ENCODE measurements at regions not wholly inside any gene's neighbourhood (a gene's known extent, or its start where the extent isn't known, plus 50 kb on each side); places are given as distances from the start of the nearest gene placed in this dataset.
A peak's percentile ranks its signal among the peaks of the same experiment; 100 is the strongest.
"Not testable (repeated sequence)": the region's sequence is repeated elsewhere in the genome, so short reads cannot be mapped to it uniquely, and the experiment has no call there.

DNA sequence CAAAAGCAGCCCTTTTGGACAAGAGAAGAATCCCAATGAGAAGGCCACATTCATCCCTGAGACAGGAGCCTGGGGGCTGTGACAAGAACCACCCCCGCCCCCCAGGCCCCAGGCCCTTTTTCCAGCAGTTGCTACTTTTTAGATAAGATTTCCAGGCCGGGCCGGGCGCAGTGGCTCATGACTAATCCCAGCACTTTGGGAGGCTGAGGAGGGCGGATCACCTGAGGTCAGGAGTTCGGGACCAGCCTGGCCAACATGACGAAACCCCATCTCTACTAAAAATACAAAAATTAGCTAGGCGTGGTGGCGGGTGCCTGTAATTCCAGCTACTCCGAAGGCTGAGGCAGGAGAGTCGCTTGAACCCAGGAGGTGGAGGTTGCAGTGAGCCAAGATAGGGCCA is 179.4 kb downstream of the SPATA31A1 start:
- H3K27ac ChIP-seq; H3K4me1 ChIP-seq (replicated peaks in 1 of 2); in situ Hi-C loops (cut with MboI; ENCODE audit: low pct_unique_long_range_greater_than_20kb in 2 of 9, low sequenced_read_pairs in 9 of 9, unreplicated experiment in 9 of 9); H3K4me3 ChIP-seq; ATAC-seq (replicated peaks in 6 of 8): not testable (repeated sequence)
- WGBS, 10 experiments = no CpG with 5 or more reads among the region's 11 CpGs

GRCh38 chr9:39542157-39542556 is 186.7 kb downstream of the SPATA31A1 start:
- H3K4me3 ChIP-seq; in situ Hi-C loops (cut with MboI; ENCODE audit: low pct_unique_long_range_greater_than_20kb in 2 of 9, low sequenced_read_pairs in 9 of 9, unreplicated experiment in 9 of 9); H3K27ac ChIP-seq; H3K4me1 ChIP-seq (replicated peaks in 1 of 2); ATAC-seq (replicated peaks in 6 of 8): not testable (repeated sequence)
- WGBS, 10 experiments = 100% methylated on average over 1 of the region's 1 CpG; no CpG with 5 or more reads in 9 of the 10 experiments

- in situ Hi-C loops (cut with MboI; ENCODE audit: low pct_unique_long_range_greater_than_20kb in 2 of 9, low sequenced_read_pairs in 9 of 9, unreplicated experiment in 9 of 9); ATAC-seq (replicated peaks in 6 of 8); H3K4me1 ChIP-seq (replicated peaks in 1 of 2); H3K27ac ChIP-seq; H3K4me3 ChIP-seq: not testable (repeated sequence)
Measured at GRCh38 chr9:39545079-39545478, 189.6 kb downstream of the SPATA31A1 start.

- H3K27ac ChIP-seq; H3K4me1 ChIP-seq (replicated peaks in 1 of 2); in situ Hi-C loops (cut with MboI; ENCODE audit: low pct_unique_long_range_greater_than_20kb in 2 of 9, low sequenced_read_pairs in 9 of 9, unreplicated experiment in 9 of 9); H3K4me3 ChIP-seq; ATAC-seq (replicated peaks in 6 of 8): not testable (repeated sequence)
- WGBS, 10 experiments = 29 to 75% (median 38%) methylated on average over 1 of the region's 2 CpGs; no CpG with 5 or more reads in 7 of the 10 experiments
Measured at GRCh38 chr9:39550573-39550972, 195.1 kb downstream of the SPATA31A1 start.

GRCh38 chr9:39551544-39551943 is 196.1 kb downstream of the SPATA31A1 start:
- H3K27ac ChIP-seq; H3K4me3 ChIP-seq; in situ Hi-C loops (cut with MboI; ENCODE audit: low pct_unique_long_range_greater_than_20kb in 2 of 9, low sequenced_read_pairs in 9 of 9, unreplicated experiment in 9 of 9); H3K4me1 ChIP-seq (replicated peaks in 1 of 2): not testable (repeated sequence)
- ATAC-seq (replicated peaks in 6 of 8) = peak in 4 of 8 experiments; percentile 42 to 75 (median 56)
- 100% methylated on average over 1 of the region's 1 CpG; no CpG with 5 or more reads in 8 of the 10 experiments for WGBS, 10 experiments

GRCh38 chr9:39552242-39552881 is 196.9 kb downstream of the SPATA31A1 start:
- peak in 4 of 8 experiments; percentile 23 to 47 (median 40) for ATAC-seq (replicated peaks in 6 of 8)
- H3K4me3 ChIP-seq; H3K4me1 ChIP-seq (replicated peaks in 1 of 2); in situ Hi-C loops (cut with MboI; ENCODE audit: low pct_unique_long_range_greater_than_20kb in 2 of 9, low sequenced_read_pairs in 9 of 9, unreplicated experiment in 9 of 9); H3K27ac ChIP-seq: not testable (repeated sequence)
- WGBS, 10 experiments = no CpG with 5 or more reads among the region's 3 CpGs

DNA sequence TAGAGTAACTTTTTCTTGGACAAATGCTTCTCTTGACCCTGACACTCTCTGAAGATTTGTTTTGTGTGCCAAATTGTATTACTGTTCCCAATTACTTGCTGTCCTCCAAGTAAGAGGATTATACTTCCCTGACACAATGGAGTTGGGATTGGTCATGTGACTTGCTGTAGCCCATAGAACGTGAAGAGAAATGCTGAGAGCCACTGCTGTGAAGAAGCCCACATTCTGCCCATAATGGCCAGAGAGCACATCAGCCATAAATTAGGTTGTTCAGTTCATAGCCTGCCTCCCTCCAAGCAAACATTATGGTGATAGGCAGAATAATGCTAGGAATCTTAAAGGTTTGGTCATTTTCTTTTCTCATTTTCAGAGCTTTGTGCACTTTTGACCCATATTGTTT is 198.9 kb downstream of the SPATA31A1 start:
- H3K27ac ChIP-seq; H3K4me3 ChIP-seq; in situ Hi-C loops (cut with MboI; ENCODE audit: low pct_unique_long_range_greater_than_20kb in 2 of 9, low sequenced_read_pairs in 9 of 9, unreplicated experiment in 9 of 9); H3K4me1 ChIP-seq (replicated peaks in 1 of 2): not testable (repeated sequence)
- WGBS, 10 experiments = no CpG with 5 or more reads among the region's 1 CpG
- peak in 3 of 8 experiments; percentile 47 to 58 (median 53) for ATAC-seq (replicated peaks in 6 of 8)

DNA sequence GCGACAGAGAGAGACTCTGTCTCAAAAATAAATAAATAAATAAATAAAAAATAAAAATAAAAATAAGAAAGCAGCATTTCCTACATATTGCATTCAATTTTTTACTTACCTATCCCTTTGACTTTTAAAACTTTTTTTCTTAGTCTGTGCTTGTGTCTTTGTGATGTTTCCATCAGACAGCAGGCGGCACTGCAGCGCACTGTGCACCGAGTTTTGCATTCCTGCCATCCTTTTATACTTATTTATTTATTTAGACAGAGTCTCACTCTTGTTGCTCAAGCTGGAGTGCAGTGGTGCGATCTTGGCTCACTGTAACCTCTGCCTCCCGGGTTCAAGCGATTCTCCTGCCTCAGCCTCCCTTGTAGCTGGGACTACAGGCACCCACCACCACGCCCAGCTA is 203.9 kb downstream of the SPATA31A1 start:
- ATAC-seq (replicated peaks in 6 of 8) = peak in 3 of 8 experiments; percentile 70 to 78 (median 76)
- WGBS, 10 experiments = 60 to 100% (median 87%) methylated on average over 1 to 4 of the region's 8 CpGs; no CpG with 5 or more reads in 5 of the 10 experiments

GRCh38 chr9:39566782-39567181 is 211.3 kb downstream of the SPATA31A1 start:
- in situ Hi-C loops (cut with MboI; ENCODE audit: low pct_unique_long_range_greater_than_20kb in 2 of 9, low sequenced_read_pairs in 9 of 9, unreplicated experiment in 9 of 9); H3K27ac ChIP-seq; H3K4me1 ChIP-seq (replicated peaks in 1 of 2); H3K4me3 ChIP-seq: not testable (repeated sequence)
- ATAC-seq (replicated peaks in 6 of 8) = peak; percentile 18 to 98 (median 87)
- no CpG with 5 or more reads among the region's 6 CpGs for WGBS, 10 experiments

More for the DNA sequence above, 203.9 kb downstream of the SPATA31A1 start:
- H3K4me1 ChIP-seq (replicated peaks in 1 of 2); in situ Hi-C loops (cut with MboI; ENCODE audit: low pct_unique_long_range_greater_than_20kb in 2 of 9, low sequenced_read_pairs in 9 of 9, unreplicated experiment in 9 of 9); H3K4me3 ChIP-seq; H3K27ac ChIP-seq: not testable (repeated sequence)

- in situ Hi-C loops (cut with MboI; ENCODE audit: low pct_unique_long_range_greater_than_20kb in 2 of 9, low sequenced_read_pairs in 9 of 9, unreplicated experiment in 9 of 9); H3K4me1 ChIP-seq (replicated peaks in 1 of 2); H3K27ac ChIP-seq; H3K4me3 ChIP-seq: not testable (repeated sequence)
- no CpG with 5 or more reads among the region's 1 CpG for WGBS, 10 experiments
- ATAC-seq (replicated peaks in 6 of 8) = peak in 1 of 8 experiments; percentile 18
Measured at GRCh38 chr9:39567396-39567795, 211.9 kb downstream of the SPATA31A1 start.

DNA sequence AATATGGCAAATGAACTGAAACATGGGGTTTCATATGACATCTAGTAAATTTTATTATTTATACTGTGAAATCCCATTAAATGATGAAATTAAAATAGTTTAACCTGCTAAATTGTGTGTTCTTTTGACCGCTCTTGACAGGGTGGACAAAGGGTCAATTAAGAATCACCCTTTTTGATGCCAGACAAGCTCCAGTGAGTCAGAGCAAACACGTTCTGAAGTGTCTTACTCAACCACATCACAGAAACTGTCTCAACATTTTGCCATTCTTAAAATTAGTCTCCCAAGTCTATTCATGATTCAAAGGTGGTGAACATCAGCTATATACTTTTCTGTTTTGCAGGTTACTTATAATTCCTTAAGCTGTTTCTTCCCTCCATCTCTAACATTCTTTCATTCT is 213.4 kb downstream of the SPATA31A1 start:
- H3K27ac ChIP-seq; H3K4me1 ChIP-seq (replicated peaks in 1 of 2); in situ Hi-C loops (cut with MboI; ENCODE audit: low pct_unique_long_range_greater_than_20kb in 2 of 9, low sequenced_read_pairs in 9 of 9, unreplicated experiment in 9 of 9); ATAC-seq (replicated peaks in 6 of 8); H3K4me3 ChIP-seq: not testable (repeated sequence)
- no CpG with 5 or more reads among the region's 2 CpGs for WGBS, 10 experiments

DNA sequence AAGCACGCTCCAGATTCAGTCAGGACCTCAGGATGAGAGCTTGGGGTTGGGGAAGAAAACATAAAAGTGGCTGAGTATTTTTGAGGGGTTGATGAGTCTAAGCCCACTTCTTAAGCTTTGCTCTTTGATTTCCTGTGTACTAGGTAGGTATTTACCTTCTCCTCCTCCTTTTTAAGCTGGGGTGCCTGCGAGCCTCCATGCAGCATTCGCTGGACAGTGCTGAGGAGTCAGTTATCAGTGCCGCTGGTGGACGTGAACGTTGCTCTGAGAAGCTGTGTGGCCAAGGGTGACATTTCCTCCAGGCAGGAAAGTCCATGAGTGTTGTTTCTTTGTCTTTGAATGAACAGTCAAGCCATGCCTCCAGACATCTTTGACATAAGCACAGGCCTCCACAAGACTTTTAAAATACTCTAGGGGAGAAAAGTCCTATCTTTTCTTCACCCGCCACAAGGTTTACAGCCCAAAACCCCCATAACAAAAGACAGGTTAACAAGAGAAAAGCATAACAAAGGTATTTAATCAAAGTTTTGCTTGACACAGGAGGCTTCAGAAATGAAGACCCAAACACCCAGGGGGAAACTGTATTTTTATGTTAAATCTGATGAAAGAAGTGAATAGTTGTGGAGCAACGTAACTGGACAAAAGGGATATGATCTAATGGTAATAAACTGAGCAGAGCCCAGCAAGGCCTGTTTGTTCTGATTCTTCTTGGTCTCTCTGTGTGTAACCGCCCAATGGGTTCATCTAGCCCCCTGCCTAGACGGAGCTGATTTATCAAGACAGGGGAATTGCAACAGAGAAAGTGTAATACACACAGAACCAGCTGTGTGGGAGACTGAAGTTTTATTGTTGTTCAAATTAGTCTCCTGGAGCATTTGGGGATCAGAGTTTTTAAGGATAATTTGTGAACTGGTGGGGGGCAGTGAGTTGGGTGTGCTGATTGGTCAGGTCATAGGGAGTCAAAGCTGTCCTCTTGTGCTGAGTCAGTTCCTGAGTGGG is 217.9 kb downstream of the SPATA31A1 start:
- no CpG with 5 or more reads among the region's 10 CpGs for WGBS, 10 experiments
- H3K4me1 ChIP-seq (replicated peaks in 1 of 2); H3K4me3 ChIP-seq; in situ Hi-C loops (cut with MboI; ENCODE audit: low pct_unique_long_range_greater_than_20kb in 2 of 9, low sequenced_read_pairs in 9 of 9, unreplicated experiment in 9 of 9); H3K27ac ChIP-seq: not testable (repeated sequence)
- ATAC-seq (replicated peaks in 6 of 8) = peak in 1 of 8 experiments; percentile 53

DNA sequence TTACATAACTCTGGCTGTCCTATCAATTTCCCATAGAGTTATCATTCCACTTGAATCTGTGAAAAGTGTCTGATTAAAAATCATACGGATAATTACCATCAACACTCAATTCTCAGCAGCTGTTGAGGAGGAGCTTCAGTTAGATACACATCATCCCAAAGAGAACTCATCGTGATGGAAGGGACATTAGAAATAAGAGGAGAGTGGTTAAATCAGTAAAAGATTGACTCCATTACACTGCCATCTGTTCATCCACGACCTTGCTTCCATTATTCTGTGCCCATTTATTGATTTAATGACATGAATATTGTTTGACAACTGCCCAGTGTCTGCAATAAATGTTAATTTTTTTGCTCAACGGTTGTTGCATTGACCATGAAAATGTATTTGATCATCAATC is 223.5 kb downstream of the SPATA31A1 start:
- in situ Hi-C loops (cut with MboI; ENCODE audit: low pct_unique_long_range_greater_than_20kb in 2 of 9, low sequenced_read_pairs in 9 of 9, unreplicated experiment in 9 of 9); H3K4me3 ChIP-seq; H3K4me1 ChIP-seq (replicated peaks in 1 of 2); H3K27ac ChIP-seq: not testable (repeated sequence)
- ATAC-seq (replicated peaks in 6 of 8) = peak in 3 of 8 experiments; percentile 58 to 69 (median 66)
- 17% methylated on average over 1 of the region's 4 CpGs; no CpG with 5 or more reads in 9 of the 10 experiments for WGBS, 10 experiments
